Suppressor macrophage treated with lipopolysaccharide for 1 hour (primary cell): ENCODE measurements at regions not wholly inside any gene's neighbourhood (a gene's known extent, or its start where the extent isn't known, plus 50 kb on each side); places are given as distances from the start of the nearest gene placed in this dataset.

Experiments
- DNase-seq, 3 donors: peaks; one replicate each; pipeline ENCODE4 v3.0.0-alpha.2; 2020 to 2022

DNA sequence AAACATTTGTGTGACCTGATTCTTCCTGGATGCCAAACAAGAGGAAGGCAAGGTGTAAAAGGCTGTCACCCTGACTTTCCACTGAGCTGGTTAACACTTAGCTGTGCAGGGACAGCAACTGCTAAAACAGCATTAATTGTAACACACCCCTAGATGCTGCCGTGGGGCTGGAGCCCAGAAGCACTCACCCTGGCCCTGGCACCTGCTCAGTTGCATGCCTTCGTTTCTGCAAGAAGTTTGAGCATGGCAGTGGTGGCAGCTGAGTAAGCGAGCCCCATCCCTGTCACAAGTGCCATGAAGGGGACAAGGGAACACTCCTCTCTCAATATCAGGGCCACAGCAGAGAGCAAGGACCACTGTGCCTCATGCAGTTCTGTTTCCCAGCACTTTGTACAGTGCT is 330.2 kb downstream of the TMEM114 start:
- DNase-seq: no peak

DNA sequence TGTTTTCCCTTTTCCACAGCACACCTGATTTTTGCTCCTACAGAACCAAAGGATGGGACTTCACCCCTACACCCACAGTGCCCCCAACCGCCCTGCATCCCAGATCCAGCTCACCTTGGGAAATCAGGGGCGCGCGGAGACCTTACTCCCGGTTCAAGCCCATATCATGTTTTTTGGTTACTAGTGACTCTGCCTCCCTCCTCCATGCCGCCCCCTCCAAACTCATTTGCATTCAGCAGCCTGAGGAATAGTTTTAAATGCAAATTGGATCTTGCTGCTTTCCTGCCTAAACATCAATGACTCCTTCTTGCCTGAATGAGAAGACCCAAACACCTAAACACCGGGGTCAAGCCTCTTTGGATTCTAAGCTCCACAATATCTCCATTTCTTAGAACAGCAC is 331.8 kb downstream of the TMEM114 start:
- no peak for DNase-seq

DNA sequence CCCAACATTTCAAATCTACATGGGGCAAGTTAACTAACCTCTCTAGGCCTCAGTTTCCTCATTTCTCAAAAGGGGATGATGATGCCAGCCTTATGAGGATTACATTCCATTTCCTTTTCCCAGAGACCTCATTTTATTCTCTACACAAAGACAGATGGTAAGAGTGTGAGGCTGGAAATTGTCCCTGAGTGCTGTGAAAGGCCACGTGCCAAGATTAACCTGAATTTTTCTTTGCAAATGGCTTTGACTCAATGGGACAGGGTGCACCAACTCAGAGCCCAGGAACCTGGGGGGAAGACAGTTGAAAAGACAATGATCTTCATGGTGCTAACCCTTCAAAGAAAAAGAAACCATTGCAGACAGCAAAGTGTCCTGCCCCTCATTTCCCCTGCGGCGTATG is 332.8 kb downstream of the TMEM114 start:
- no peak for DNase-seq

DNA sequence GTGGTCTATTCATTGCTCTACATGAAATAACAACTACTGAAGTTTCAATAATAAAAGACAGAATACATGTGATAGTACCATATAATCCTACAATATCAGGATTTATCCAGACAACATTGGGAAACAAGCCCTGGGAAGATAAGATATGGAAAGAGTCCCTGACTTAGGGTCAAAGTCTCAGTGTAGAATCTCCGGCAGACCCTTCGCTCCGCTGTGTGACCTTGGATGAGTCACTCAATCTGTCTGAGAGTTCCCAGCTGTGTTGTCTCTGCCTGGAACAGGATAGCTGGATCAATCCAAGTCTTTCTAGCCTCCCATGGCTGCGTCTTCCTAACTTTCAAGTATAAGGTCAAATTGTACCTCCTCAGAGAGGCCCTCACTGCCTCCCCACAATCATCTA is 335.9 kb downstream of the TMEM114 start:
- DNase-seq: no peak

DNA sequence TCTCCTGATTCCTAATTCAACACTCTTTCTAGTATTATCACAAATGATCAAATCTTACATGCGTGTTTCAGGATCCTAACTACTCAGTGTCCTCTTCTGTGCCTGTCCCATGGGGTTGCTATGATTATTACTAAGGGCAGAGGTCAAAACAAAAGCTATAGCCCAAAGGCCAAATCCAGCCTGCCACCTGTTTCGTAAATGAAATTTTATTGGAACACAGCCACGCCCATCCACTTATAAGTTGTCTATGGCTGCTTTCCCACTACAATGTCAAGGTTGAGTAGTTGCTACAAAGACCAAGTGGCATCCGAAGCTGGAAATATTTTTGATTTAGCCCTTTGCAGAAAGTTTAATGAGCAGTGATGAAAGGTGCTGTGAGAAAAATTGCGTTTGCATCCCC is 336.6 kb downstream of the TMEM114 start:
- no peak for DNase-seq

DNA sequence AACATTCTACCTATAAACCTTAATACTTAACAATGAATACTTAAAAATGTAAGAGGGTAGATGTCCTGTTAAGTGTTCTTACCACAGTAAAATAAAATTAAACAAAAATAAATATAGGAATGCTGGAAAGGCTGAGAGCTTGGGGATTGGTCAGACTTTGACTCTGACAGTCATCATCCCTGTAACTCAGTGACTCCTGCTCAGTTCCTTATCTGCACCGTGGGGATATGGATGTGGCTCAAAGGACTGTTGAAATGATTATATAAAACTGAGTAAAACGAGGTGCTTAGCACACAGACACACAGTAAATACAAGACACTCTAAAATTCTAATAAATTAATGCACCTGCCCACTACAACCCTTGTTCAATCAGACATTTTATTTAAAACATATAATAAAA is 338.6 kb downstream of the TMEM114 start:
- no peak for DNase-seq

DNA sequence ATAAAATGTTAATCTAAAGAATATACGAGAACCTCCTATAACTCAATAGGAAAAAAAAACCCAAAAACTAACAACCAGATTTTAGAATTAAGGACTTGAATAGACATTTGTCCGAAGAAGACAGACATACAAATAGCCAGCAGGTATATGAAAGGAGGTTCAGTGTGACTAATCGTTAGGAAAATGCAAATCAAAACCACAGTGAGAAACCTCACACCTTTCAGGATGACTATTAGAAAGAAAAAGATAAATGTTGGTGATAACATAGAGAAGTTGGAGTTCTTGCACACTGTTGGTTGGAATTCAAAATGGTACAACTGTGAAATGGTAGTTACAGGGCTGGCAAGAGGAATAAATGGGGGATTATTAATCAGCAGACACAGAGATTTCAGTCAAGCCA is 339.0 kb downstream of the TMEM114 start:
- DNase-seq: no peak

DNA sequence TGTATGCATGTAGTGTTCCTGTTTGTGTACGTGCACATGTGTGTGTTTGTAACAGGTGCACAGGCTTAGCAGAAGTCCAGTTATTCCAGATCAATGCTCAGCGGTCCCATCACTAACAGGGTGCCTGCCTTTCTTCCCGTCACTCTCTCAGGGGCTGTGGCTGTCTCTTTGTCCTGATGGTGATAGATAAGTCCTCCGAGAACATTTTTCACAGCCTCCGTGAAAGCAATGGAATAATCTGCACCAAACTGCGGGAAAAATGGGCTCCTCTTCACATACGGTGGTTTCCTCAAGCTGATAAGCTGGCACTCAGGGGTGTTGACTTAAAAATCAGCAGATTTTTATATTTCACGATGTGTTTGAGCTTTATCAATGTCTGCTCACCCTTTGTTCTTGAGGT is 342.3 kb downstream of the TMEM114 start:
- DNase-seq: no peak

DNA sequence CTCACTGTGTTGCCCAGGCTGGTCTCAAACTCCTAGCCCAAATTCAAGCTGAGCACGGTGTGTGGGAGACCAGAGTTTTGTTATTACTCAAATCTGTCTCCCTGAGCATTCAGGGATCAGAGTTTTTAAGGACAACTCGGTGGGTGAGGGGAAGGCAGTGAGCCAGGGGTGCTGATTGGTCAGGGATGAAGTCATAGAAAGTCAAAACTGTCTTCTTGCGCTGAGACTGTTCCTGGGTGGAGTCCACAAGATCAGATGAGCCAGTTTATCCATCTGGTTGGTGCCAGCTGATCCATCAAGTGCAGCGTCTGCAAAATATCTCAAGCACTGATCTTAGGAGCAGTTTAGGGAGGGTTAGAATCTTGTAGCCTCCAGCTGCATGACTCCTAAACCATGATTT is 346.3 kb downstream of the TMEM114 start:
- DNase-seq: no peak

DNA sequence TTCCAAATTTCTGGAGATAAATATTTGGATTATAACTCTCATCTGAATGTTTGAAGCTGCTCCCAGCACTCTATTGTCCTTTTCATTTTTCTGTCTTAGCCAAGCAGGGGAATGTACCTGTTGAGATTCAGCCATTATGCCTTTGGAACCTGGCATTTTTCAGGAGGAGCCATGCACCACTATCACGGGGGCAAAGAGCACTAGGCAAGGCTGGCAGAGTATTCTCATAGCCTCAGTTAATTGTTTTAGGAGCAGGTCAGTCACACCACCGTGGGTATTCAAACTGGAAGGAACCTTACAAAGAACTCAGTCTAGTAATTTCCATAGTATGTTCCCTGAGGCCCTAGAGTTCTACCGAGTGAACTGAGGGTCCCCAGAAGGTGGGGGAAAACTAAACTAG is 348.9 kb downstream of the TMEM114 start:
- DNase-seq: no peak

DNA sequence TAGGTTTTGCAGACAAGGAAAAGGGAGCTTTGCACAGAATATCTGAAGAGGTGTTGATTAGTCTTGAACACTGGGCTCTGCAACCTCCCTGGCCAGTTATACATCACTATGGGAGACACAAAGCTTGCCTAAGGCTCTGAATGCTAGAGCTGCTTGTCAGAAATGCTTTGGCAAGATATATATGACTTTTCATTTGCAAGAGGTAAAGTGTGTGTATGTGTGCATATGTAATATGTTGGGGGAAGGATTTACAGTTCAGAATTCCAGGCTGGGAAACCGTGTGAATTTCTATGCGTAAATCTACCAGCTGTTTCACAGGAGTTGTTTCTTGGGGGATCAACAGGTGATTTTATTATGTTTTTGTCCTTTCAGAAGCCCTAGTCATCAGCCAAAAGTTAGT is 350.9 kb downstream of the TMEM114 start:
- DNase-seq: no peak

DNA sequence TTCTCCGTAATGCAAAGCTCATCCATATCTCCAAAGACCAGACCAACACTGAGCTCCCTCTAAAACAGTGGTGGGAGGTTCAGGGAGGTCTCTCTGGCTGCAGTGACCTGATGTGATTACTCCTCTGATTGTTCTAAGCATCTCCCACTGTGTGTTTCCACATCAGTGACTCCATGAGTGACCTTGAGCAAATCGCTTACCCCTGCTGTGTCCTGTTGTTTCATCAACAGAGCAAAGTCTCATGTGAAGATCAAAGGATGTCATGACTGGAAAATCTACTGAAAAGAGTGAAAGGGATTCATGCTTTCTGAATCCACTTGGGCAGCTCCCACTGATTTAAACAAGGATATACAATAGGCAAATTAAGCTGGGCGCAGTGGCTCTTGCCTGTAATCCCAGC is 352.9 kb downstream of the TMEM114 start:
- no peak for DNase-seq

DNA sequence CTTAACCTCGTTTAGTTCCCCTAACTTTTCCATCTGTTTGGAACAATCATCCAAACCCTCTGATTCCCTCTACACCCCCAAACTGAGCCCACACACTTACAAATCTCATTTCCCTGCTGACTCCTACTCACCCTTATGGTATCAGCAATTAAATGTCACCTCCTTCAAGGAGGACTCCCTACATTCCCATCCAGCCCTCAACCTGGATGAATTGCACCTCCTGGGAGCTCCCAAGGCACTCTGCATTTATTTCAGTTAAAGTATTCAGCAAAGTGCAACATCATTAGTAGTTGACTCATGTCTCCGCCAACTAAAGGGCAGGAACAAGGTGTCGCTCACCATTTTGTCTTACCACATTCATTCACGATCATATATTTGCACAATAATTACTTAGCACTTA is 353.5 kb downstream of the TMEM114 start:
- no peak for DNase-seq

DNA sequence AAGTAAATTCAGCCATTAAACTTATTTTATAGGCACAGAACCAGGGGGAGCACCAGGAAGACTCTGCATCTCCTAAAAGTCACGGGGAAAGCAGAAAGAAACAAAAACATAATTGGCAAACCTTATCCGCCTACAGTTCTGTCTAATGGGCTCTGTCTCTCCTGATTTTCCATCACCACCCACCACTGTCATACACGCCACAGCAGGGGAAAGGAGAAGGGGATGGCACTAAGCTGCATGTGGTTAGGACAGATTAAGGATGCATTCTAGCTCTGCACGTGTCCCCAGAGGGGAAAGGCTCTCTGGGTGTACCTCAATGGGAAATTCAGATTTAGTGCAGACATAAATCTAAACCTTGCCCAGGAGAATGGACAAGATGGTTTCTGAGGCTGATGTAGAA is 359.8 kb downstream of the TMEM114 start:
- no peak for DNase-seq

DNA sequence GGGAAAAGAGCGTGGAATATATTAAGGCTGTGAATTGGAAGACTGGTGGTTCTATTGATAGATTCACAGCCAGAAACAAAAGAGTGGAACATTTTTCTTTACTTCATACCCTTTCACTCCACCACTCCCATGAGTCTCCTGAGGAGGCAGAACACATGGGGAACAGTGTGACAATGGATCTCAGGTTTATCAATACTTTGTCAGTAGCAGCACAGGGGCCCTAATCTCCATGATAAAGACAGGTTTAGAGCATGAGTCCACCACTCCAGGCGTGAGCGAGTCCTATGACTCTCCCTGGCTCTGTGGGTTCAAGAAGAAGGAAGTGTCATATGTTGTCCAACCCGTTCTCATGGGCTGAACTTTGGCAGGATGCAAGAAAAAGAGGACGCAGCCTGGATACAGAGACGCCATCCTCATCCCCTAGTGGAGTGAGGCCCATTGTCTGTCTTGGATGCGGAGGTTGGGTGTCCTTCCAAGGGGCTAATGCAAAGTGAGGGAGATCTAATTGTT is 361.2 kb downstream of the TMEM114 start:
- DNase-seq: no peak

DNA sequence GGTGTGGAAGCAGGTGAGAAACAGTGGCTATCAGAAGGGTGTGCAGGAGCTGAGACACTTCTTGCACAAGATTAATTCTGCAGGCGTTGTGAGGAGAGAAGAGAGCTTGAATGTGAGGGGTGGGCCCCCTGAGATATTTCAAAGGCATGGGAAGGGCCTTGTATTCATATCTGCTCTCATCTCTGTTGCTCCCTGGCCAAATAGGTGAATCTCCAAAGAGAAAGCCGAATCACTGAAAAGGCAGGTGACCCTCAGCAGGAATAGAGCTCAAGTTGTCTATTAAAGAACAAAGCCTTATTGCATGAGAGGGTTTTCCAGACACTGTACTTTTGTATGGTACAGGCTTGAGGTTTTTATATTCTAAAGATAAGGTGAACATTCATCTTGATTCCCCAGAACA is 373.1 kb downstream of the TMEM114 start:
- no peak for DNase-seq

DNA sequence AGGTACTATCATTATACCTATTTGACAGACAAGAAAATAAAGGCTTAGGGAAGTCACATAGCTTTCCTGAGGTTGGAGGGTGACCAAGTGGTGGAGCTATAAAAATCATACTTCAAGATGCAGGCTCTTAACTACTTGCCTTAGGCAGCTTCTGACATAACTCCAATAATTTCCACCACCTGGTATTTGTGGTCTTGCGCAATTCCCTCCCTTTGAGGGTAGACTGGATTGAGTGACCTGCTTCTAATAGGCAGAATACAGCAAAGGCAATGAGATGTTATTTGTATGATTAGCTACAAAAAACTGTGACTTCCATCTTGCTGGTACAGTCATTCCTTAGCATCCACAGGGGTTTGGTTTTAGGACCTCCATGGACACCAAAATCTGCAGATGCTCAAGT is 385.5 kb downstream of the TMEM114 start:
- no peak for DNase-seq

DNA sequence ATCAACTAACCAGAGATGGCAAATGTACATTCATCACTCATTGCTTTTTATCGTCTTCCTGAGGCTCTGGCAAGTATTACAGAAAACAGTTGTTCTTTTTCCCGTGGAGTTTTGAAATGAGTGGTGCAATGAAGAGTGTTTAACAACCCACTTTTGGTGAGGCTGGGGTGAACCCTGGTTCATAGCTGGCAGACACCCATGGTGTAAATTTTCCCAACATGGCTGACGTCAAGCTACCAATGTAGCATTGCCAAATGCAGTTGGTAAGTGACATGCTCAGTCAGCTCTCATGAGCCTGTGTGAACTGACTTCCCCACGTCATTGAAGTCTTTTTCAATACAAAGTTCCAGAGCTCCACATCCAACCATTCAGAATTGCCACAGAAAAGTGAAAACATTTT is 386.2 kb downstream of the TMEM114 start:
- no peak for DNase-seq

DNA sequence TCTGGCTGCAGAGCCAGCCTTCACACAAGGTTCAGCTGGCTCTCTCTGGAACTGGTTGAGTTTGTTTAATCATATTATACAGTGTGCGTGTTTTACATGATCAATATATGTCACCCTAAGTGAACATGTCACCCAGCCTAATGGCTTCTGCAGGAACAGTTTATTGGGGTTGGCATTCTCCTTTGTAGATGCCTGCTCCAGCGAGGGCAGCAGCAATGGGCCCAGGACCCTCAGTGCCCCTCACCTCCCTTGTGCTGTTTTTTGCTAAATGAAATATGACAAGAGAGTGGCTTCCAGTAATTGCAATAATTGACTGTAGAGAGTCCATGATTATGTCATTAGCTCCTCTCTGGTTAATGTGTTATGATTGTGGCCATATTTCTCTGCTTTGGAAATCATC is 387.2 kb downstream of the TMEM114 start:
- no peak for DNase-seq

DNA sequence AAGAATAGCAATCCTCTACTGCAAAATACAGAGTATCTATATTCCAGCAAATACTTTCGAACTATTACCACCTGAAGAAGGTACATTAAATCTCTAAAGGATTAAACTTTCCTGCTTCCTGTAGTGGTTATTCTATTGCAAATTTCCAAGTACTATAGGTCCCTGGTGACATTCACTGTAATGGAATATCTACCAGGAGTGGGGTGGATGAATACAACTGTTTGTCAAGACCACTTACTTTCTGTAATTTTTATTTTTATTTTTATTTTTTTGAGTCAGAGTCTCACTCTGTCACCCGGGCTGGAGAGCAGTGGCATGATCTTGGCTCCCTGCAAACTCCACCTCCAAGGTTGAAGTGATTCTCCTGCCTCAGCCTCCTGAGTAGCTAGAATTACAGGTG is 389.5 kb downstream of the TMEM114 start:
- DNase-seq: no peak

DNA sequence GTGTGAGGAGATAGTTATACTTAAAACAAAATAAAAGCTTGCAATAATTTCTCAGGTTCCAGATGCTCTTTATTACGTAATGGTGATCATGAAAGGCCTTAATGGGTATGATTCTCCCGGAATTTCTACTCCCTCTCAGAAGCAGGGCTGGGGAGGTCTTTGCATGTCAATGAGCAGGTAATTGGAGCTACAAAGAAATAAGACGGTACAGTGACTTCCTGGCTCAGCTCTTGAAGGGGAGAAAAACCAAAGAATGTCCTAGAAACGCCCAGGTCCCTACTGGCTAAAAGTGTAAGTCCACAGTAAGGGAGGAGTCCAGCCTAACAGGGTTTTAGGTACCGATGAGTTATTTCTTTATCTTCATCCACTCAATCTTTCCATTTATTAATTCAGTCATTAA is 390.9 kb downstream of the TMEM114 start:
- DNase-seq: no peak

DNA sequence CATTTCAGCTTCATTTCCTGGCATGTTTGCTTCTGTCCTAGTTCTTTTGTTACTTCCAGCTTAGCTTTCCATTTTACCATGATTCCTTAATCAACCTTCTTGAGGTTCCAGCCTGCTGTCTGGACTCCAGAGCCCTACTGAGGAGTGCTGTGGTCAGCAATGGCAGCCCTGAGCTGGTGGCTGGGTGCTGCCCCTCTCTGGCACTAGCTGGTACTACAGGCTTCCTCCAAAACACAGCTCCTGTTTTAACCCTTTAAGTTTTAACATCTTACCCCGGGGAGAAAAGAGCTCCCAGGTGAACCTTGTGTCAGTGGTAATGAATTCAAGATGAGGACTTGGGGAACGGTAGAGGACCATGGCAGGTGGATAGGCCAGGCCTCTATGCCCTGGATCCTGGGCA is 395.5 kb downstream of the TMEM114 start:
- DNase-seq: peak in 1 of 3 donors; percentile 4

DNA sequence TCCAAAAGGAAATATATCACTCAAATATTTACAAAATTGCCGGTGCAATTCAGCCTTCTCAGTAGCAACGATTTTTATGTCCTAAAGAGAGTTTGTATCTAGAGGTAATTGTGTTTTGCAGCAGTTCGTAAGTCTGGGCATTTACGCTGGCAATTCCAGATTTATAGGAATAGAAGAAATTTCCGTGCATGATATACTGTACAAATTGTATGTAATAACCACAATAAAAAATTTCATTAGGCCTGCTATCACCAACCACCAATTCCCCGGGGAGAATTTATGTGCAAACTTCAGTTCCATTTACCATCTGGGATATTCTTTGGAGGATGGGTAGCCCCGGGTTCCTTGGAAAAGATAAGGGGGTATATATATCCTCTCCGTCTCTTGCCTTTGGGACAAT is 401.5 kb downstream of the TMEM114 start:
- DNase-seq: no peak

DNA sequence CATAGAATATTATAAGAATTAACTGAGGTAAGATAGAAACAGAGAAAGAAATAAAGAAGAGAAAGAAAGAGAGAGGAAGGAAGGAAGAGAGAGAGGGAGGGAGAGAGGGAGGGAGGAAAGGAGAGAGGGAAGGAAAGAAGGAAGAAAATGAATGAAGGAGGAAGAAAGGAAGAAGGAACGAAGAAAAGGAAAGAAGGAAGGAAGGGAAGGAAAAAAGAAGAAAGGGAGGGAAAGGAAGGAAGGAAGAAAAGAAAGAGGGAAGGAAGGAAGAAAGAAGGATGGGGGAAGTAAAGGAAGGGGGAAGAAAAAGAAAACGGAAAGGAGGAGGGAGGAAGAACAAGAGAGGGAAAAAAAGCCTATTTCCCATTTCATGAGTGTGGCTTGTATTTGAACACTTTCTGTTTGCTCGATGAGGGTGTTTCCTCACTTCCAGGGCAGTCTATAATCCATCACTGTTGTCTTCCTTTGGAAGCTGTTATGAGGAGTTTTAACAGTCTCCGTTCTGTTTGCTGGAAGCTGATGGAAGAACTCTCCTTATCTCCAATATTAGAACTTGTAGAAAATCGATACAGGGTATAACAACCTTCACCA is 402.4 kb downstream of the TMEM114 start:
- no peak for DNase-seq

DNA sequence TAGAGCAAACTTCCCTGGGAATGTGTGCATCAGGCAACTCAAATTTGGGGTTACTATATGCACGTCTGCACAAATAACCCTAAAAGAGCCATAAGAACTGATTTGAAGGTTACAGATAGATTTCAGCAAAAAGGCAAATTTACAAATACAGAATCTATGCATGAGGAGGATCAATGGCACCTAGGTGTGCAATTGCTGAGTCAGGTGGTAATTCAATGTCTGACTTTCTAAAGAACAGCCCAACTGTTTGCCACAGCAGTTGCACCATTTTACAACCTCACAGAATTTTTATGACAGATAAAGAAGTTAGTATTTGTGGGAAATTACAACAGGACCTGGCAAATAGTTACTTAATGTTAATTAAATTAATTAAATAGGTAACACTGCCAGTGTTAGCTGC is 405.5 kb downstream of the TMEM114 start:
- no peak for DNase-seq
